ENCODE measurements at regions not wholly inside any gene's neighbourhood (a gene's known extent, or its start where the extent isn't known, plus 50 kb on each side); places are given as distances from the start of the nearest gene placed in this dataset.

GRCh38 chr12:66048218-66048834, 82.2 kb downstream of the LLPH start:
- TF ChIP-seq CTCF (IDR thresholded peaks at IDR 0.05) (no peak), POLR2AphosphoS5 (IDR thresholded peaks at IDR 0.05; ENCODE audit: low read depth, low read length) (no peak), SIN3A (IDR thresholded peaks at IDR 0.05; ENCODE audit: borderline replicate concordance, insufficient read depth, low read depth, low read length) (no peak), REST (IDR thresholded peaks at IDR 0.05; ENCODE audit: insufficient read depth in 1 of 2, low read depth in 2 of 2, low read length in 1 of 2) (no peak), TCF7L2 (IDR thresholded peaks at IDR 0.05; ENCODE audit: low read depth, low read length) (no peak)
